Adrenal gland (tissue), 5 donors: ENCODE measurements at regions not wholly inside any gene's neighbourhood (a gene's known extent, or its start where the extent isn't known, plus 50 kb on each side); places are given as distances from the start of the nearest gene placed in this dataset.

Experiments used
- POLR2A ChIP-seq, 2 donors: fragments of 450-650 bp; IDR thresholded peaks; one replicate each; pipeline ENCODE4 v1.6.1; 2017; ENCODE audit warnings: antibody characterized with exemption in 2 of 2, mild to moderate bottlenecking in 2 of 2, moderate library complexity in 1 of 2
- TF ChIP-seq, protein P1 (sequence below), 6 experiments: fragments of 450-650 bp in 4 of 6; fragments of 200-600 bp in 2 of 6; sonication (generic) in 1 of 6; IDR thresholded peaks; 1 replicate in 5 of 6; 2 replicates in 1 of 6; pipeline versions ENCODE4 v1.5.1 to v1.8.0; 2016 to 2021; ENCODE audit warnings: antibody characterized with exemption in 6 of 6, mild to moderate bottlenecking in 2 of 6, moderate library complexity in 1 of 6
- donor health status: DM: no; HTN: no; CAD: no.

DNA sequence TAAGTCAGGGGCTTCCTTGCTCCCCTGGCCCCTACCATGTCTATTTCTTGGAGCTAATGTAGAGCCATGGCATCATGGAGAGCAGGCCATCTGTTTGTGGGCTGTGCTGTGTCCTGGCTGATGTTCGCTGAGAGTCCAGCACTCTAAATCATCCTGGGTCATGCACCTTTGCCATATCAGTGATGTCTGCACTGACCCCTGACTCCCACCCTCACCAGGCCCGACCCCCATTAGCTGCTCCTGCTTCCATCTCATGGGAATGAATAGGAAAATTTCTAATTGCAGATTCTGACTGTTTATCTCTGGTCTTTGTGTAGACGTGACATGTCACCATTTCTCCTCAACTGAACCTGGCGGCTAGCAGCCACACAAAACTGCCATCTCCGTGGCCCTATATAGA is 236.9 kb downstream of the NSG2 start:
- TF ChIP-seq POLR2A (IDR thresholded peaks at IDR 0.05), result no peak
- TF ChIP-seq, protein P1, sequence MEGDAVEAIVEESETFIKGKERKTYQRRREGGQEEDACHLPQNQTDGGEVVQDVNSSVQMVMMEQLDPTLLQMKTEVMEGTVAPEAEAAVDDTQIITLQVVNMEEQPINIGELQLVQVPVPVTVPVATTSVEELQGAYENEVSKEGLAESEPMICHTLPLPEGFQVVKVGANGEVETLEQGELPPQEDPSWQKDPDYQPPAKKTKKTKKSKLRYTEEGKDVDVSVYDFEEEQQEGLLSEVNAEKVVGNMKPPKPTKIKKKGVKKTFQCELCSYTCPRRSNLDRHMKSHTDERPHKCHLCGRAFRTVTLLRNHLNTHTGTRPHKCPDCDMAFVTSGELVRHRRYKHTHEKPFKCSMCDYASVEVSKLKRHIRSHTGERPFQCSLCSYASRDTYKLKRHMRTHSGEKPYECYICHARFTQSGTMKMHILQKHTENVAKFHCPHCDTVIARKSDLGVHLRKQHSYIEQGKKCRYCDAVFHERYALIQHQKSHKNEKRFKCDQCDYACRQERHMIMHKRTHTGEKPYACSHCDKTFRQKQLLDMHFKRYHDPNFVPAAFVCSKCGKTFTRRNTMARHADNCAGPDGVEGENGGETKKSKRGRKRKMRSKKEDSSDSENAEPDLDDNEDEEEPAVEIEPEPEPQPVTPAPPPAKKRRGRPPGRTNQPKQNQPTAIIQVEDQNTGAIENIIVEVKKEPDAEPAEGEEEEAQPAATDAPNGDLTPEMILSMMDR (IDR thresholded peaks at IDR 0.05), result no peak
